AG04450 (cell line): ENCODE measurements at regions not wholly inside any gene's neighbourhood (a gene's known extent, or its start where the extent isn't known, plus 50 kb on each side); places are given as distances from the start of the nearest gene placed in this dataset.

Source experiments
- CTCF ChIA-PET: fragments of 300-600, 350-600 bp; formaldehyde crosslinking; extraction: SDS; loops from one replicate; lab custom pipeline; 2022; ENCODE audit warnings: antibody characterized with exemption, inconsistent platforms; lab: Charles Lee
- POLR2A ChIA-PET: fragments of 350-600 bp; formaldehyde crosslinking; extraction: SDS; loops from one replicate; lab custom pipeline; 2021; ENCODE audit warnings: antibody characterized with exemption, inconsistent platforms; lab: Yijun Ruan, JAX
- DNase-seq: peaks from one replicate; pipeline ENCODE4 v3.0.0-alpha.2; 2011; ENCODE audit warnings: low read depth, low spot score
- H3K27ac ChIP-seq: one replicate; pipeline ENCODE4 v1.5.1; 2012; ENCODE audit warnings: low read depth, low read length, control low read depth
- H3K27me3 ChIP-seq: one replicate; pipeline ENCODE4 v1.6.0; 2012; ENCODE audit warnings: low read length; ENCODE audit not compliant: control insufficient read depth, insufficient read depth
- H3K4me3 ChIP-seq: 2 replicates; pipeline ENCODE4 v1.5.1; 2011; ENCODE audit warnings: mild to moderate bottlenecking, low read depth, low read length, control low read depth
- H3K9me3 ChIP-seq: 2 replicates; pipeline ENCODE4 v1.5.1; 2012; ENCODE audit warnings: low read length; ENCODE audit not compliant: control insufficient read depth, insufficient read depth
- TF ChIP-seq, protein P1 (sequence below): IDR thresholded peaks from 2 replicates; pipeline ENCODE4 v1.5.1; 2011; ENCODE audit warnings: low read depth, low read length, control low read depth, inconsistent platforms

DNA sequence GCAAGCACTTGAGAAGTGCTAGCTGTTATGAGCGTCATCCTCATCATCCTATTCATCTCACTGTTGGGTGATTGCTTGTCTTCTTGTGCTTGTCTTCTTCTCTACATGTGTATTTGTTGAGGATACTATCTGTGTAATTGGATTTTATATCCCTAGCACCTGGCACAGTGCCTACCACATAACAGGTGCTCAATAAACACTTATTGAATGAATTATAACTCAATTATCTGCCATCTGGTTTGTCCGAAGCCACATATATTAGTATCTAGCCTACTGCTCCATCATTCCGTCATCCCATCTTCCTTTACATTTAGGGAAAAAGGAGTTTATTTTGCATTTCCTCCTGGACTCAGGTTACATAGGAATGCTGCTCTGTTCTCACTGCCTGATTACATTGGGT is 330.4 kb upstream of the ETAA1 start:
- CTCF ChIA-PET: no interaction called here
- Histone ChIP-seq H3K4me3 (no peak overlapping the region), H3K9me3 (no peaks in the 10 kb centered on the region), H3K27ac (no peak overlapping the region), H3K27me3 (no peaks in the 10 kb centered on the region)
- POLR2A ChIA-PET: no interaction called here
- no peak for DNase-seq
- TF ChIP-seq, protein P1, sequence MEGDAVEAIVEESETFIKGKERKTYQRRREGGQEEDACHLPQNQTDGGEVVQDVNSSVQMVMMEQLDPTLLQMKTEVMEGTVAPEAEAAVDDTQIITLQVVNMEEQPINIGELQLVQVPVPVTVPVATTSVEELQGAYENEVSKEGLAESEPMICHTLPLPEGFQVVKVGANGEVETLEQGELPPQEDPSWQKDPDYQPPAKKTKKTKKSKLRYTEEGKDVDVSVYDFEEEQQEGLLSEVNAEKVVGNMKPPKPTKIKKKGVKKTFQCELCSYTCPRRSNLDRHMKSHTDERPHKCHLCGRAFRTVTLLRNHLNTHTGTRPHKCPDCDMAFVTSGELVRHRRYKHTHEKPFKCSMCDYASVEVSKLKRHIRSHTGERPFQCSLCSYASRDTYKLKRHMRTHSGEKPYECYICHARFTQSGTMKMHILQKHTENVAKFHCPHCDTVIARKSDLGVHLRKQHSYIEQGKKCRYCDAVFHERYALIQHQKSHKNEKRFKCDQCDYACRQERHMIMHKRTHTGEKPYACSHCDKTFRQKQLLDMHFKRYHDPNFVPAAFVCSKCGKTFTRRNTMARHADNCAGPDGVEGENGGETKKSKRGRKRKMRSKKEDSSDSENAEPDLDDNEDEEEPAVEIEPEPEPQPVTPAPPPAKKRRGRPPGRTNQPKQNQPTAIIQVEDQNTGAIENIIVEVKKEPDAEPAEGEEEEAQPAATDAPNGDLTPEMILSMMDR: no peak

- H3K27me3 ChIP-seq: no peaks in the 10 kb centered on the region
- DNase-seq: no peak
- TF ChIP-seq, protein P1: no peak
- no peak overlapping the region for H3K27ac ChIP-seq
- CTCF ChIA-PET: no interaction called here
- no peak overlapping the region for H3K4me3 ChIP-seq
- POLR2A ChIA-PET: no interaction called here
- H3K9me3 ChIP-seq: no peaks in the 10 kb centered on the region
Measured at GRCh38 chr2:67067656-67068055, 329.5 kb upstream of the ETAA1 start.

GRCh38 chr2:67070826-67071225 is 326.3 kb upstream of the ETAA1 start:
- Histone ChIP-seq H3K4me3 (no peak overlapping the region), H3K27me3 (no peaks in the 10 kb centered on the region), H3K27ac (no peak overlapping the region), H3K9me3 (no peaks in the 10 kb centered on the region)
- CTCF ChIA-PET: no interaction called here
- POLR2A ChIA-PET: no interaction called here
- TF ChIP-seq, protein P1: no peak
- DNase-seq: no peak

DNA sequence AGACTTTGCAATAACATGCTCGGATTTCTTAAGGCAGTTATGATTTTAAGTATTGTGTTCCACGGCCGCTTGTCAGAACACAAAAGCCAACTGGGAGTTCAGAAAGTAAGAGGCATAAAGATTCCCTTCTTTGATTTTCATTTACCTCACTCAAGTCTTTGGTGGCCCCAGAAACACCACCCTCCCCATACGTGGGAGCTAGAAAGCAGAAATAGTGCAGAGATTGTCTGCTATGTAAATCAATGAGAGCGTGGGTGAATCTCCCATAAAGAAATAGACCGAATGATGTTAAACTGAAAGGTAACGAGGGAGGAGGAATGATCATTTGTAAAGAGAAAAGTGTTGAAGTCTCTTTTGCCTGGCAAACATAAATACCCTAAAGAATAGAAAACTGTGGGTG is 322.1 kb upstream of the ETAA1 start:
- DNase-seq: no peak
- CTCF ChIA-PET: no interaction called here

GRCh38 chr2:67075530-67076238 is 321.4 kb upstream of the ETAA1 start:
- CTCF ChIA-PET: no interaction called here
- H3K9me3 ChIP-seq: no peaks in the 10 kb centered on the region

More for the DNA sequence above, 322.1 kb upstream of the ETAA1 start:
- TF ChIP-seq, protein P1: no peak
- Histone ChIP-seq H3K4me3 (no peak overlapping the region), H3K9me3 (no peaks in the 10 kb centered on the region), H3K27me3 (no peaks in the 10 kb centered on the region), H3K27ac (no peak overlapping the region)
- POLR2A ChIA-PET: no interaction called here

More at GRCh38 chr2:67075530-67076238, 321.4 kb upstream of the ETAA1 start:
- Histone ChIP-seq H3K27ac (no peak overlapping the region), H3K4me3 (no peak overlapping the region), H3K27me3 (no peaks in the 10 kb centered on the region)
- DNase-seq: no peak
- TF ChIP-seq, protein P1: no peak
- POLR2A ChIA-PET: no interaction called here
